Liver (tissue), 3 donors: ENCODE measurements at regions not wholly inside any gene's neighbourhood (a gene's known extent, or its start where the extent isn't known, plus 50 kb on each side); places are given as distances from the start of the nearest gene placed in this dataset.

Experiments
- ATF3 ChIP-seq: IDR thresholded peaks from 2 replicates; pipeline ENCODE4 v1.6.1; 2016; ENCODE audit warnings: antibody characterized with exemption
- TF ChIP-seq, protein P1 (sequence below): fragments of 150-350 bp; IDR thresholded peaks from 2 replicates; pipeline ENCODE4 v1.5.1; 2017; ENCODE audit warnings: improper control_type of control experiment, low read depth, low read length; ENCODE audit not compliant: missing input control
- donor health status: healthy.
- donor health status: healthy.

DNA sequence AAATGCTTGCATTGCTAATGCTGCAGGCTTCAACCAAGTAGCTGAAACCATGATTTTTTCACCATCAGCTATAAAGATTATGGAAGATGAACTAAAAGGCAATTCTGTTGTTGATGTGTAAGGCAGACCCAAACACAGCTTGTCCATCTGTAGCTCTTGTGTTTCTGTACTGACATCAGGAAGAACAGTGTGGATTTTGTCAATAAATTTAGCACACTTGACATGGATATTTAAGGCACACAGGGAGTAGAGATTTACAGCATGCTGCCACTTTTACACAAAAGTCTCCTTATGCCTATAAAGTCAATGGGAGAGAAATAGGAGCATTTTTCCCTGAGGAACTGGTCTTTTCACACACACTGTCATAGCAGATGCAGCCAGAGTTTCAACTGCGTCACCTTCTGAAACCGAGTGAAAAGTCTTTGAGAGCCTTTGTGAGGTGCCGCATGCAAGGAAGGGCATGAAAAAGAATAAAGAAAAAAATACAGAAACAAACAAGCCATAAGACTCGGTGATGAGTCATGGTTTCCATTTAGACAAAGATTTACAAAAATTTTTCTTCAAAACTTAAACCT, 261.4 kb upstream of the TFAP2D start:
- TF ChIP-seq, protein P1, sequence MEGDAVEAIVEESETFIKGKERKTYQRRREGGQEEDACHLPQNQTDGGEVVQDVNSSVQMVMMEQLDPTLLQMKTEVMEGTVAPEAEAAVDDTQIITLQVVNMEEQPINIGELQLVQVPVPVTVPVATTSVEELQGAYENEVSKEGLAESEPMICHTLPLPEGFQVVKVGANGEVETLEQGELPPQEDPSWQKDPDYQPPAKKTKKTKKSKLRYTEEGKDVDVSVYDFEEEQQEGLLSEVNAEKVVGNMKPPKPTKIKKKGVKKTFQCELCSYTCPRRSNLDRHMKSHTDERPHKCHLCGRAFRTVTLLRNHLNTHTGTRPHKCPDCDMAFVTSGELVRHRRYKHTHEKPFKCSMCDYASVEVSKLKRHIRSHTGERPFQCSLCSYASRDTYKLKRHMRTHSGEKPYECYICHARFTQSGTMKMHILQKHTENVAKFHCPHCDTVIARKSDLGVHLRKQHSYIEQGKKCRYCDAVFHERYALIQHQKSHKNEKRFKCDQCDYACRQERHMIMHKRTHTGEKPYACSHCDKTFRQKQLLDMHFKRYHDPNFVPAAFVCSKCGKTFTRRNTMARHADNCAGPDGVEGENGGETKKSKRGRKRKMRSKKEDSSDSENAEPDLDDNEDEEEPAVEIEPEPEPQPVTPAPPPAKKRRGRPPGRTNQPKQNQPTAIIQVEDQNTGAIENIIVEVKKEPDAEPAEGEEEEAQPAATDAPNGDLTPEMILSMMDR = no peak
- TF ChIP-seq ATF3 = no peak
